ENCODE measurements at regions not wholly inside any gene's neighbourhood (a gene's known extent, or its start where the extent isn't known, plus 50 kb on each side); places are given as distances from the start of the nearest gene placed in this dataset.

DNA sequence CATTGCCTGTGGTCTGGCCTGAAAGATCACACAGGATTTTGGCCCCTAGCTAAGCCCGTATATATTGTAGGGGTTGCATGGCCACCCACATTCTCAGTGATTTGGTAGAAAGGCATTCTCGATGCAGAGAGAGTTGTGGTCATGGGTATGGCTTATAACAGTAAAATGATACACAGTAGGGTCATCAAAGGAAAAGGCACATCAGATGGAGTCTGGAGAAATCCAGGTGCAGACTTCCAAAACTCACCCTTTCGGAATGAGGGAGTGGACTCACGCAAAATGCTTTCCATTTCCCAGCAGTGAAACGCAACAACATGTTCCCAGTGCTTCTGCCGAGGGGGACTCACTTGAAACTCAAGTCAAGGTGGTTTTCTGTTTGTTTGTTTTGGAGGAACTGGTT lies 802.5 kb upstream of the SLITRK1 start:
- TF ChIP-seq, protein P1, sequence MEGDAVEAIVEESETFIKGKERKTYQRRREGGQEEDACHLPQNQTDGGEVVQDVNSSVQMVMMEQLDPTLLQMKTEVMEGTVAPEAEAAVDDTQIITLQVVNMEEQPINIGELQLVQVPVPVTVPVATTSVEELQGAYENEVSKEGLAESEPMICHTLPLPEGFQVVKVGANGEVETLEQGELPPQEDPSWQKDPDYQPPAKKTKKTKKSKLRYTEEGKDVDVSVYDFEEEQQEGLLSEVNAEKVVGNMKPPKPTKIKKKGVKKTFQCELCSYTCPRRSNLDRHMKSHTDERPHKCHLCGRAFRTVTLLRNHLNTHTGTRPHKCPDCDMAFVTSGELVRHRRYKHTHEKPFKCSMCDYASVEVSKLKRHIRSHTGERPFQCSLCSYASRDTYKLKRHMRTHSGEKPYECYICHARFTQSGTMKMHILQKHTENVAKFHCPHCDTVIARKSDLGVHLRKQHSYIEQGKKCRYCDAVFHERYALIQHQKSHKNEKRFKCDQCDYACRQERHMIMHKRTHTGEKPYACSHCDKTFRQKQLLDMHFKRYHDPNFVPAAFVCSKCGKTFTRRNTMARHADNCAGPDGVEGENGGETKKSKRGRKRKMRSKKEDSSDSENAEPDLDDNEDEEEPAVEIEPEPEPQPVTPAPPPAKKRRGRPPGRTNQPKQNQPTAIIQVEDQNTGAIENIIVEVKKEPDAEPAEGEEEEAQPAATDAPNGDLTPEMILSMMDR (IDR thresholded peaks at IDR 0.05; ENCODE audit: control insufficient read depth, extremely low read depth, insufficient read depth) = no peak
- H3K4me3 ChIP-seq (ENCODE audit: low read depth, low read length) = no peak overlapping the region
- DNase-seq (ENCODE audit: low read depth) = no peak

- no peak overlapping the region for H3K4me3 ChIP-seq (ENCODE audit: low read depth, low read length)
- DNase-seq (ENCODE audit: low read depth) = no peak
- TF ChIP-seq, protein P1 (IDR thresholded peaks at IDR 0.05; ENCODE audit: control insufficient read depth, extremely low read depth, insufficient read depth) = no peak
Measured at GRCh38 chr13:84684048-84684662, 801.9 kb upstream of the SLITRK1 start.

- no peak for DNase-seq (ENCODE audit: low read depth)
- TF ChIP-seq, protein P1 (IDR thresholded peaks at IDR 0.05; ENCODE audit: control insufficient read depth, extremely low read depth, insufficient read depth) = no peak
- H3K4me3 ChIP-seq (ENCODE audit: low read depth, low read length) = no peak overlapping the region
Measured at GRCh38 chr13:84683448-84683847, 801.2 kb upstream of the SLITRK1 start.

DNA sequence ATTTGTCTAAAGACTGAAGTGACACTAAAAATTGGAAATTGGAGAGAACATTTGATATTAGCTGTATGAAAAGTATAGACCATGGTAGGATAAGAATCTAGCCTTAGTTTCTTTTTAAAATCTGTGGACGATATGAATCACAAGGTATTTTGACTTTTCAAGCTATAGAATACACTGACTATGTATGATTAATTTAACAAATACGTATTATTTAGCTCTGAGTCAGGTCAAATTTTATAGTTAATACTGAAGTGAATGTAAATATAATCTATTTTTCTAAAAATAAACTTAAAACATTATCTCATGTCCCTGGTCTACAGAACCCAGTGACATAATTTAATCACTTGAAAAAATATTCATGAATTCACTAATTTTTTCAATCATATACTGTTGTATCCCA lies 795.6 kb upstream of the SLITRK1 start:
- TF ChIP-seq, protein P1 (IDR thresholded peaks at IDR 0.05; ENCODE audit: control insufficient read depth, extremely low read depth, insufficient read depth) = no peak
- H3K4me3 ChIP-seq (ENCODE audit: low read depth, low read length) = no peak overlapping the region
- DNase-seq (ENCODE audit: low read depth) = no peak

GRCh38 chr13:84672616-84673015 lies 790.3 kb upstream of the SLITRK1 start:
- no peak for DNase-seq (ENCODE audit: low read depth)
- TF ChIP-seq, protein P1 (IDR thresholded peaks at IDR 0.05; ENCODE audit: control insufficient read depth, extremely low read depth, insufficient read depth) = no peak
- no peak overlapping the region for H3K4me3 ChIP-seq (ENCODE audit: low read depth, low read length)

GRCh38 chr13:84670245-84670644 lies 788.0 kb upstream of the SLITRK1 start:
- TF ChIP-seq, protein P1 (IDR thresholded peaks at IDR 0.05; ENCODE audit: control insufficient read depth, extremely low read depth, insufficient read depth) = no peak
- no peak for DNase-seq (ENCODE audit: low read depth)

GRCh38 chr13:84668637-84669036 lies 786.4 kb upstream of the SLITRK1 start:
- TF ChIP-seq, protein P1 (IDR thresholded peaks at IDR 0.05; ENCODE audit: control insufficient read depth, extremely low read depth, insufficient read depth) = no peak
- H3K4me3 ChIP-seq (ENCODE audit: low read depth, low read length) = no peak overlapping the region
- DNase-seq (ENCODE audit: low read depth) = peak; percentile 49

More at GRCh38 chr13:84670245-84670644, 788.0 kb upstream of the SLITRK1 start:
- no peak overlapping the region for H3K4me3 ChIP-seq (ENCODE audit: low read depth, low read length)

Data from LNCaP clone FGC (cell line).